GM18520 (cell line): ENCODE measurements at regions not wholly inside any gene's neighbourhood (a gene's known extent, or its start where the extent isn't known, plus 50 kb on each side); places are given as distances from the start of the nearest gene placed in this dataset.
"Not testable (repeated sequence)": the region's sequence is repeated elsewhere in the genome, so short reads cannot be mapped to it uniquely, and the experiment has no call there.

ENCODE experiments used
- ATAC-seq: cut with Tn5 transposase; IDR thresholded peaks from one replicate; pipeline ENCODE4 v1.9.1; 2021; ENCODE audit not compliant: unreplicated experiment

- no peak for ATAC-seq
Observed at GRCh38 chr9:129319938-129320481, 141.9 kb upstream of the IER5L start.

DNA sequence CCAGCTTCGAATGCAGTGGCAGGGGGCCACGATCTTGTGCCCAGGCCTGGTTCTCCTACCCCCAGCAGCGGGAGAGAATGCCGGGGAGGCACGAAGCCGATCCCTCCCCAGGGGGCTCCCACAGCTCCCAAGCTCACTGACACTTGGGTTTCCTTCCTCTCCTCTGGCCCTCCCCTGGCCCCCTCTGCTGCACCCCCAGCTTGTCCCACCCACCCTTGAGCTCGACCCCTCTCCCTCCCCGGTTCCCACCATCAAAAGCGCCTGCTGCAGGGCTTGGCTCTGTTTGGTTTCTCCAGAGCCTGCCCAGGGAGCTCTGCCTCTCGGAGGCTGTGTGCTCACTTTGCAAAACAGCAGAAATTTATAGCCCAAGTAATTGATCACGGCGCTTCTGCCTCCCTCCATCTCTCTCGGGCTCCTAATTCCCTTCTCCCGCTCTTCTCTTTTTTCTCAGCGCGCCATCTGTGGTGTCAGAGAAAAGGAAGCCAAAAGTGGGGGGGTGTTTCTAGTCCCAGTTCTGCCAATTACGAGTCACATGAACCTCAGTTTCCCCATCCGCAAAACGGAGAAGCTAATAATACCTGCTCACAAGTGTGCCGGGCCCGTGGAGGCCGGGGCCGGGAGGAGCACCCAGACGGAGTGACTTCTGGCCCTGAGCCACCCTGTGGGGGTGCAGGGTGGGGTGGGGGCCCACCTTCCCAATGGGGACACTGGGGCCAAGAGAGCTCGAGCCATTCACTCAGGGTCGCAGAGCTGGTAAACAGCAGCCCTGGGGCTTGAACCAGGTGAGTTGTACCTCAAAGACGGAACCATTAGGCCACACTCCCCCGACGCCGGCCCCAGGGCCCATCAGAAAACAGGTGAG is 141.2 kb upstream of the IER5L start:
- ATAC-seq: no peak

DNA sequence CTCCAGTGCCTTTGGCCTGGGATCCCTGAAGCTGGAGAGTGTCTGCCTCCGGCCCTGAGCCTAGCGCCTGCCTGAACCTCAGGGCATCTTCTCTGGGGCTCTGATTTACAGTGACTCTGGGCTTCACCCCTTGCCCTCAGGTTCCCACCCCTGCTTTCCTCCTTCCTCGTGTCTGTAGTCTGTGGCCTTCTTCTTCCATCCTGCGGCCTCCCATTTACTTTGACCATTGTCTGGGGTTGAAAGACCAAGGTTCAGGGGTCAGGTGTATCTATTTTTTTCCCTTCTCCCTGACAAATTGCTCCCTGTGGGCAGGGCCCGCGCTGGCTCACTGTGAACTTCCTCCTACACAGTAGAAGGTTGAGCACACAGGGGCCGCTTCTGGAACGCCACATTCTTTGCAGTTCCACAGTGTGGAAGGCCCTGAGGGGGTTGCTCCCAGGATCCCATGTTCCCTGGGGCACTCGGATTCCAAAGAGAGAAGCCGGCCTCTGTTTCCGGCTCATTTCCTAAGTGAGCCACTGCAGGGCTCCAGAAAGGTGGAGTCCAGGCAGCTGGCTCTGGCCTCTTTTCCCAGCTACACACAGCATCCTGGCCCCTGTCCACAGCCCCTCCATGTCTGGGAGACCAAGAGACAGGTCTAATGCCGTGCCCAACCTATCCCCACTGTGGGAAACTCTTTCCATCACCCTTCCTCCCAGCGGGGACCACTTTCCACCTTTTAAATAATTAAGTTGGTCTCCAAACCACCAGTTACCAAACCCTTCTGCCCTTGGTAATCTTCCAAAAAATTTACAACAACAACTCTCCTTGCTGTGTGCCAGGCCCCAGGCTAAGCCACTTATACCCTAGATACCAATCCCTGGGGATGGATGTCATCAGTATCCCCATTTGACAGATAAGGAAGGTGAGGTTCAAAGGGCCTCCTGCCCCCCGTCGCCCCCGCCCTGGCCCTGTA is 140.3 kb upstream of the IER5L start:
- no peak for ATAC-seq

DNA sequence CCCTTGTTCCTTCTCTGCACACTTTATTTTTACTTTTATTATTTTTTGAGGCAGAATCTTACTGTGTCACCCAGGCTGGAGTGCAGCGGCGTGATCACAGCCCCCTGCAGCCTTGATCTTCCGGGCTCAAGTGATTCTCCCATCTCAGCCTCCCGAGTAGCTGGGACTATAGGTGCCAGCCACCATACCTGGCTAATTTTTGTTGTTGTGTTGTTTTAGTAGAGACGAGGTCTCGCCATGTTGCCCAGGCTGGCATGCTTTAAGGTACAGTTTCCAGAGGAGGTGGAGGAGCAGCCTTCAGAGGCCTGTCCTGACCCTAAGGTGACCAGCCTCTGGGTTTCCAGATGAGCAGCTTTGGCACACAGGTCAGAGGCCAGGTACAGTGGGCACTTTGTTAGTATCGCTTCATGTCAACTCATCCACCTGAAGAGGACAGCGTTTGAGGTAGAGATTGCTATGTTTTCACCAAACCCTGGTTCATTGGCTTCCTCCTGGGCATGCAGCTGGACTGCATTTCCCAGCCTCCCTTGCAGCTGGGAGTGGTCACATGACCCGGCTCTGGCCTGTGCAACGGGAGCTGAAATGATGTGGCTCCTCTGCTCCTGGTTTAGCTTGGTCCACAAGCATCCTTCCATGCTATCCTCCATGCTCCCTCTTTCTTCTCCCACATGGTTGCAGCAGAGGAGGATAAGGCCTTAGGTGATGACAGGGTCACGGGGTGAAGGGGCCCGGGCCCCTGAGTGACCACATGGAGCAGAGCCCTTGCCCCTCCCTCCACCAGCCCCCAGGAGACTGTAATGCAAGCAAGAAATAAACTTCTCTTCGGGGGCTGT is 139.3 kb upstream of the IER5L start:
- no peak for ATAC-seq

DNA sequence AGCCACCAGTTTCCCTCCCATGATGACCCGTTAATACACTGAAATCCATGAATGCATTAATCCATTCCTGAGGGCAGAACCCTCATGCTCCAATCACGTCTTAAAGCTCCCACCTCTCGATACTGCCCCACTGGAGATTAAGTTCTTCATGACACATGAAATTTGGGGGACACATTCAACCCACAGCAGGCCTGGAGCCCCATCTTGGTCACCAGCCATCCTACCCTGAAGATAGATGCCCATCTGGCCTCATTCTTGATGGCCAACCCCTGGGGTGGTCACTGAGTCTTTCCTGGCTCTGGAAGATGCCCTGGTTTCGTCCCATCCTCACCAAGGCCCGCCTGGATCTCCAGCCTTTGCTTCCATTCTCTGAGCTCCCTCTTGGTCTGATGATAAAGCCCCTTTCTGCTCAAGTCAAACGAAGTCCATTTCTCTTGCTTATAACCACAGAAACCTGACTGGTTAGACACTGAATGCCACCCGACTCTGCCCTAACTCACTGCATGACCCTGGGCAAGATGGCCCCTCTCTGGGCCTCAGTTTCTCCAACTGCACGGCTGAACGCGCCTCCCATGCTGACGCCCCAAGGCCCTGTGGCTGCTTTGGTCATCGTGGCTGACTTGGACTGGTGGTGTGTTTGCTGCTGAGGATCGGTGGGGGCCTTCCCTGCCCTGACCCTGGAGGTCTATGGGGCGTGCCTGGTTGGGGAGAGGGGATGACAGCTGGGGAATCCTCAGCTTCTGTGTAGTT is 138.4 kb upstream of the IER5L start:
- no peak for ATAC-seq

DNA sequence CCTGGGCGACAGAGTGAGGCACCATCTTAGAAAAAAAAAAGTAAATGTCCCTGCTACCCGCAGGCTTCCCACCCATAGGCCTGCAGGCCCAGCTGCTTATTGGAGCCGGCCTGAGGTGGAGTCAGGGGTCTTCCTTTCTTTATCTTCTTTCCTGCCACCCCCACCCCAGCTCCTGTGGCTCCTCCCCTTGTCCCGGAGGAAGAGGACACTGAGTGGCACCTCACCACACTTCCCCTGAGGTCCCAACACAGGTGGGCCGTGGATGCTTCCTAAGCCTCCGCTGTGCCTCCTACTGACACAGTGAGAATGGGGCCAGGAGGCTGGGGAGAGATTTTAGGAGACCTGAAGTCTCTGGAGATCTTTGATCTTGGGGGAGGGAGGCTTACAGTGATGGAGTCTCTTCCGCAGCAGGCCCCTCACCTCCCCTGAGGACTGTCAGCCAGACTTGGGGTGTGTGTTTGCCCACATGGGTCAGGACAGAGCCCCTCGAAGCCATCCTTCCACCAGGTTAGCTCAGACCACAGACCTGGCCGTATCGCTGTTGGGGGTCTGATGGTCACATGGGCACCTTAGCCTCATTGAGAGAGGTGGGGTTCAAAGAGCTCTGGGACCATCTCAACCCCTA is 135.4 kb upstream of the IER5L start:
- ATAC-seq: no peak

GRCh38 chr9:129312251-129313122 is 134.4 kb upstream of the IER5L start:
- no peak for ATAC-seq

GRCh38 chr9:129311643-129312042 is 133.6 kb upstream of the IER5L start:
- ATAC-seq: no peak

DNA sequence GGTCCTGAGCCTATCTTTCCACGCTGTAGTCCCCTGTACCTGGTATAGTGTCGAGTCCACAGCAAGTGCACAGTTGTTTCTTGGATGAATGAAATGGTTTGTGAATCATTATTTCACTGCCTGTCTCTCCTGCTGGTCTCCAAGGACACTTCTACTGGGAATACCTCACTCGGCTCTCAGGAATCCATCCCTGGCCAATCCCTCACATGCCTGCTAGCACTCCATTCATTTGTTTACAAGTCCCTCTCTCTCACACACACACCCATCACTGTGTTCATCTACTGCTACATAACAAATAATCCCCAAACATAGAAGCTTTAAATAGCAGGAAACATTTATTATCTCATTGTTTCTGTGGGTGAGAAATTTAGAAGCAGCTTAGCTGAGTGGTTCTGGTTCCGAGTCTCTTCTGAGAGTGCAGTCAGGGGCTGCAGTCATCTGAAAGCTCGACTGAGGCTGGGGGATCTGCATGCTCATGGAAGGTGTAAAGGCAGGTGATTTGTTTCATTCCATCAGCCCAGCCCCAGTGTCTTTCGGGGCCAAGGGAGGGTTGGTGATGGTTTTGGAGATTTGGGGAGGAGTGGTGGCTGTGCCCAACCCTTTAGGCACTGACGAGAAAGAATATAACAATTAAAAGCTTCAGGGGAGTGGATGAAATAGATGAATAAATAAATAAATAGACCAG is 132.7 kb upstream of the IER5L start:
- no peak for ATAC-seq

GRCh38 chr9:129309906-129310305 is 131.8 kb upstream of the IER5L start:
- ATAC-seq: no peak

DNA sequence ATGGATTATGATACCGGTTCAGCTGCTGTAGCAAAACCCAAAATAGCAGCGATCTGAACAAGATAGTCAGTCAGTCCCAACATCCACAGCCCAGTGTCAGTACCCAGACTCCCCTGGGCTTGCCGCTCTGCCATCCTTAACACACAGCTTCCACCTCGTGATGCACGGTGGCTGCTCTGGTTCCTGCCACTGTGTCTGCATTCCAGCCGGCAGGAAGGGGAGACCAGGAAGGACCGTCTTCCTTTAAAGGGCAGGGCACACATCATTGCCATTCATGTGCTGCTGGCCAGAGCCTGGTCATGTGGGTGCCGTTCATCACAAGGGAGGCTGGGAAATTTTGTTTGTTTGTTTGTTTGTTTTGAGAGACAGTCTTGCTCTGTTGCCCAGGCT is 131.0 kb upstream of the IER5L start:
- ATAC-seq: no peak

DNA sequence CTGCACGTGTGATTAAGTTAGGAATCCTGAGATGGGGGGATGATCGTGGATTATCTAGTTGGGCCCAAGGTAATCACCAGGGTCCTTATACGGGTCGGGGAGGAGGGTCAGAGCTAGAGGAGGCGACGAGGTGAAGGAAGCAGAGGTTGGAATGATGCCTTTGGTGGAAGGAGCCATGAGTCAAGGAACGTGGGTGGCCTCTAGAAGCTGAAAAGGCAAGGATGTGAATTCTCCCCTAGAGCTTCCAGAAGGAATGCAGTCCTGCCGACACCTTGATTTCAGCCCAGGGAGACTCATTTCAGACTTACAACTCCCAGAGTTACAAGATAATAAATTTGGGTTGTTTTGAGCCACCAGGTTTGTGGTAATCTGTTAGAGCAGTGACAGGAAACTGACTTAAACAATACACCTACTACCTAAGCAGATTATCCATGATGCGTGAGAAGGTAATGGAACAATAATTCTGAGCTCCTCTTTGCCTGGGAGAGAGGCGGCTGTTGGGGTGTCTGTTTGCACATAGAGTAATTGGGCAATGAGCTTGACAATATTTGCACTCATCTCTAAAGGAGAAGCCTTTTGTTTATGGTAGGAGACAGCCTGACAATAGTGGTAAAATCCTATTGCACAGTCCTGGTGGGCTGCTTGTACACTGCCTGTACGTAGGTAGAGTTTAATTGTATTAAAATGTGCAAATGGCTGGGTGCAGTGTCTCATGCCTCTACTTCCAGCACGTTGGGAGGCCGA is 129.3 kb upstream of the IER5L start:
- no peak for ATAC-seq

- no peak for ATAC-seq
Observed at GRCh38 chr9:129306318-129306973, 128.4 kb upstream of the IER5L start.

DNA sequence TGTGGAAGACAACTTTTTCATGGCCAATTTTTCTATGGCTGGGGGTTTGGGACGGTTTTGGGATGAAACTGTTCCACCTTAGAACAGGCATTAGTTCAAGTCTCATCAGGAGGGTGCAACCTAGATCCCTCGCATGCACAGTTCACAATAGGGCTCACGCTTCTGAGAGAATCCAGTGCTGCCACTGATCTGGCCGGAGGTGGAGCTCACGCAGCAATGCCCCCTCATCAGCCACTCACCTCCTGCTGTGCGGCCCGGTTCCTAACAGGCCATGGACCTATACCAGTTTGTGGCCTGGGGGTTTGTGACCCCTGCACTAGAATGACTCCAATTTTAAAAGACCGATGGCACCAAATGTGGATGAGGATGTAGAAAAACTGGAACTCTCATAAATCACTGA is 127.2 kb upstream of the IER5L start:
- ATAC-seq: no peak

GRCh38 chr9:129301941-129302340 is 123.9 kb upstream of the IER5L start:
- ATAC-seq: no peak

GRCh38 chr9:129296195-129296594 is 118.1 kb upstream of the IER5L start:
- not testable (repeated sequence) for ATAC-seq

GRCh38 chr9:129291041-129291501 is 113.0 kb upstream of the IER5L start:
- ATAC-seq: no peak
